ENCODE measurements at regions not wholly inside any gene's neighbourhood (a gene's known extent, or its start where the extent isn't known, plus 50 kb on each side); places are given as distances from the start of the nearest gene placed in this dataset.

- Mint-ChIP-seq H3K4me3 (no peak overlapping the region), H3K27me3 (no peaks in the 10 kb centered on the region), H3K27ac (no peak overlapping the region), H3K4me1 (no peaks in the 10 kb centered on the region), H3K9me3 (ENCODE audit: insufficient read depth) (no peaks in the 10 kb centered on the region)
- POLR2A ChIA-PET = no interaction called here
- no peak overlapping the region for H3K27ac ChIP-seq (ENCODE audit: low read length in 2 of 2)
- no peak for DNase-seq
- no peaks in the 10 kb centered on the region for H3K9me3 ChIP-seq (ENCODE audit: control extremely low read depth in 1 of 3, control insufficient read depth in 2 of 3, insufficient read depth in 1 of 3, low read length in 2 of 3)
- no peaks in the 10 kb centered on the region for H3K79me2 ChIP-seq (ENCODE audit: control insufficient read depth, insufficient read depth, low read length)
- no peaks in the 10 kb centered on the region for H3K36me3 ChIP-seq (replicated peaks in 1 of 2; ENCODE audit: control extremely low read depth in 1 of 2, control insufficient read depth in 1 of 2, extremely low read depth in 1 of 2, insufficient read depth in 2 of 2, low read length in 1 of 2)
- no peak overlapping the region for H3K4me2 ChIP-seq (replicated peaks; ENCODE audit: low read depth, low read length, poor library complexity, severe bottlenecking)
- H2AFZ ChIP-seq (ENCODE audit: insufficient read depth, low read depth, low read length, poor library complexity, severe bottlenecking) = no peak overlapping the region
- no peaks in the 10 kb centered on the region for H4K20me1 ChIP-seq (ENCODE audit: control insufficient read depth, insufficient read depth, low read length, poor library complexity, severe bottlenecking)
- no CpG with 5 or more reads among the region's 2 CpGs for WGBS (ENCODE audit: insufficient coverage)
- TF ChIP-seq EZH2 (IDR thresholded peaks at IDR 0.05; ENCODE audit: borderline replicate concordance, insufficient read depth, low read depth, low read length, poor library complexity, severe bottlenecking) (no peak), CTCF (IDR thresholded peaks at IDR 0.05) (no peak)
- intact Hi-C loops (cut with micrococcal nuclease) = loop anchor here (5.0 kb wide), 1 partner anchor 796 kb away; no protein-coding TSS in a partner anchor
- no peaks in the 10 kb centered on the region for H3K27me3 ChIP-seq (replicated peaks in 1 of 4; ENCODE audit: control extremely low read depth in 1 of 4, control insufficient read depth in 3 of 4, insufficient read depth in 4 of 4, low read length in 3 of 4)
- ATAC-seq (ENCODE audit: low read depth) = no peak
- CTCF ChIA-PET = no interaction called here
- H3K9ac ChIP-seq (ENCODE audit: low read length) = no peak overlapping the region
- H3K4me3 ChIP-seq (ENCODE audit: control extremely low read depth in 1 of 5, extremely low read depth in 1 of 5, insufficient read depth in 1 of 5, low read depth in 2 of 5, low read length in 4 of 5) = no peak overlapping the region
- H3K4me1 ChIP-seq (ENCODE audit: control insufficient read depth in 2 of 2, insufficient read depth in 2 of 2, low read length in 2 of 2) = no peaks in the 10 kb centered on the region
Observed at GRCh38 chr4:104066533-104066932, 346.7 kb upstream of the TACR3 start.

GRCh38 chr4:104064646-104065577, 345.1 kb upstream of the TACR3 start:
- Histone ChIP-seq H2AFZ (ENCODE audit: insufficient read depth, low read depth, low read length, poor library complexity, severe bottlenecking) (no peak overlapping the region), H3K27me3 (replicated peaks in 1 of 4; ENCODE audit: control extremely low read depth in 1 of 4, control insufficient read depth in 3 of 4, insufficient read depth in 4 of 4, low read length in 3 of 4) (no peaks in the 10 kb centered on the region), H3K9me3 (ENCODE audit: control extremely low read depth in 1 of 3, control insufficient read depth in 2 of 3, insufficient read depth in 1 of 3, low read length in 2 of 3) (no peaks in the 10 kb centered on the region), H3K27ac (ENCODE audit: low read length in 2 of 2) (no peak overlapping the region), H3K4me3 (ENCODE audit: control extremely low read depth in 1 of 5, extremely low read depth in 1 of 5, insufficient read depth in 1 of 5, low read depth in 2 of 5, low read length in 4 of 5) (no peak overlapping the region), H3K36me3 (replicated peaks in 1 of 2; ENCODE audit: control extremely low read depth in 1 of 2, control insufficient read depth in 1 of 2, extremely low read depth in 1 of 2, insufficient read depth in 2 of 2, low read length in 1 of 2) (no peaks in the 10 kb centered on the region), H4K20me1 (ENCODE audit: control insufficient read depth, insufficient read depth, low read length, poor library complexity, severe bottlenecking) (no peaks in the 10 kb centered on the region), H3K4me1 (ENCODE audit: control insufficient read depth in 2 of 2, insufficient read depth in 2 of 2, low read length in 2 of 2) (no peaks in the 10 kb centered on the region), H3K9ac (ENCODE audit: low read length) (no peak overlapping the region), H3K4me2 (replicated peaks; ENCODE audit: low read depth, low read length, poor library complexity, severe bottlenecking) (no peak overlapping the region), H3K79me2 (ENCODE audit: control insufficient read depth, insufficient read depth, low read length) (no peaks in the 10 kb centered on the region)
- Mint-ChIP-seq H3K4me3 (no peak overlapping the region), H3K27me3 (no peaks in the 10 kb centered on the region), H3K27ac (no peak overlapping the region), H3K4me1 (no peaks in the 10 kb centered on the region), H3K9me3 (ENCODE audit: insufficient read depth) (no peaks in the 10 kb centered on the region)
- 49% methylated on average over 4 of the region's 8 CpGs for WGBS (ENCODE audit: insufficient coverage)
- POLR2A ChIA-PET = no interaction called here
- ATAC-seq (ENCODE audit: low read depth) (no peak), DNase-seq (no peak)
- intact Hi-C loops (cut with micrococcal nuclease) = loop anchor here (5.0 kb wide), 1 partner anchor 797 kb away; no protein-coding TSS in a partner anchor
- TF ChIP-seq EZH2 (IDR thresholded peaks at IDR 0.05; ENCODE audit: borderline replicate concordance, insufficient read depth, low read depth, low read length, poor library complexity, severe bottlenecking) (no peak), CTCF (IDR thresholded peaks at IDR 0.05) (peak; percentile 24)
- CTCF ChIA-PET = no interaction called here

Data from B cell (primary cell).